GM06990 (cell line): ENCODE measurements at regions not wholly inside any gene's neighbourhood (a gene's known extent, or its start where the extent isn't known, plus 50 kb on each side); places are given as distances from the start of the nearest gene placed in this dataset.
A peak's percentile ranks its signal among the peaks of the same experiment; 100 is the strongest.

Experiments
- DNase-seq: peaks from one replicate; pipeline ENCODE4 v3.0.0-alpha.2; 2011; ENCODE audit not compliant: insufficient read length; ENCODE audit errors: extremely low read depth
- H3K27me3 ChIP-seq: replicated peaks from 2 replicates; pipeline ENCODE4 v1.6.0; 2011; ENCODE audit warnings: low read length; ENCODE audit not compliant: control insufficient read depth, insufficient read depth
- H3K36me3 ChIP-seq: 2 replicates; pipeline ENCODE4 v1.5.1; 2011; ENCODE audit warnings: low read length; ENCODE audit not compliant: control insufficient read depth, insufficient read depth
- H3K4me3 ChIP-seq: replicated peaks from 2 replicates; pipeline ENCODE4 v1.5.1; 2011; ENCODE audit warnings: low read depth, mild to moderate bottlenecking, control low read depth, low read length
- TF ChIP-seq, protein P1 (sequence below): IDR thresholded peaks from 2 replicates; pipeline ENCODE4 v1.5.1; 2011; ENCODE audit warnings: low read length, control low read depth, mild to moderate bottlenecking, inconsistent platforms; ENCODE audit not compliant: insufficient read depth, poor library complexity, severe bottlenecking

DNA sequence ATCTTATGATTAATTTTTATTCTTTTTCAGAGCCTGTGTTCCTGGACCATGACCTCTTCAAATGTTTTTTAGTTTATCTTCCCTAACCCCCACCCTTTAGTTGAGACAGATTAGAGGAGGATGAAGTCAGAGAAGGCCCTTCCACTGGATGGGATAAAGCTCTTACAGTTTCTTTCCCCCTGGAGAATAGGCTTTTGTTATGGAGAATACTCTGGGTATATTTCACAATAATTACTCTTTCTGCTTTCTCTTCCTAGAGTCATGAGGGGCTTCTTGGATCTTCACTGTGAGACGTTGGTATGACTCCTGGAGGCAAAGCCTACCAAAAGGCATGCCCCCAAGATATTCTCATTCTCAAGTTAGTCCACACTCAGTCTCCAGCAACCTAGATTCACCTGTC lies 144.4 kb upstream of the THRB start:
- Histone ChIP-seq H3K4me3 (no peak overlapping the region), H3K36me3 (no peaks in the 10 kb centered on the region), H3K27me3 (no peaks in the 10 kb centered on the region)
- no peak for DNase-seq
- TF ChIP-seq, protein P1, sequence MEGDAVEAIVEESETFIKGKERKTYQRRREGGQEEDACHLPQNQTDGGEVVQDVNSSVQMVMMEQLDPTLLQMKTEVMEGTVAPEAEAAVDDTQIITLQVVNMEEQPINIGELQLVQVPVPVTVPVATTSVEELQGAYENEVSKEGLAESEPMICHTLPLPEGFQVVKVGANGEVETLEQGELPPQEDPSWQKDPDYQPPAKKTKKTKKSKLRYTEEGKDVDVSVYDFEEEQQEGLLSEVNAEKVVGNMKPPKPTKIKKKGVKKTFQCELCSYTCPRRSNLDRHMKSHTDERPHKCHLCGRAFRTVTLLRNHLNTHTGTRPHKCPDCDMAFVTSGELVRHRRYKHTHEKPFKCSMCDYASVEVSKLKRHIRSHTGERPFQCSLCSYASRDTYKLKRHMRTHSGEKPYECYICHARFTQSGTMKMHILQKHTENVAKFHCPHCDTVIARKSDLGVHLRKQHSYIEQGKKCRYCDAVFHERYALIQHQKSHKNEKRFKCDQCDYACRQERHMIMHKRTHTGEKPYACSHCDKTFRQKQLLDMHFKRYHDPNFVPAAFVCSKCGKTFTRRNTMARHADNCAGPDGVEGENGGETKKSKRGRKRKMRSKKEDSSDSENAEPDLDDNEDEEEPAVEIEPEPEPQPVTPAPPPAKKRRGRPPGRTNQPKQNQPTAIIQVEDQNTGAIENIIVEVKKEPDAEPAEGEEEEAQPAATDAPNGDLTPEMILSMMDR, result no peak

DNA sequence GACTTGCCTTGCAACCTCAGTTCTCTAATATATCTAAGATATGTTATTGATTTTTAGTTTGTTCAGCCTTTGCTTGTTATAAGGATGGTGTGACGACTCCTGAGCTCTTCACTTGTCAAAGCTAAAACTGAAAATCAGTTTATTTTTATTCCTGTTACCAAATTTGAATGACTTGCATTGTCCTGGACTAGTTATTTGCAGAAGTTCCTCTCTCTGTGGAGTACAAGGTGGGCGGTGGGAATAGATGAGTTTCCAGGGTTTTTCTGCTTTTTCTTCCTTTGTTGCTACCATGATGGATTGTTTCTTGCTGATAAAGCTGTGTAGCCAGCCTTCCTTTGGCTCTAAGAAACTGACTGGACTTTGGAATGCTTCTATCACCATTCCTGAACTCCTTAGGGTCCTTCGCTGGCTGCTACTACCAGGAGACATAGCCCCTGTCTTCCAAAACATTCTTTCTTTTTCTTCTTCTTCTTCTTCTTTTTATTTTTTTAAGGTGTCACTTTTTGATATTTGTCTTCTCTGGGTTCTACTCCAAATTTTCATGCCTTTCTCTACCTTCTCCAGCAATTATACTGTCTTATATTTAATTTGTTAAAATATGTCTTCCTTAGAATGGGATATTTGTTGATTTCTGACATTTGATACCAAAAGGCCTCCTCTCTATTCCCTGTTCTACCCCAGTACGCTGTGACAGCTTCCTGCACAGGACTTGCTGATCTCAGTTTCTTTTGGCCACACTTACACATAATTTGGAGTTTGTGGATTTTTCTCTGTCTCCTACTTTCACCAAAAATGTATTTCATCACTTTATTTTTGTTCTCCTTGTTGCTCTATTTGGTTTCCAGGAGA lies 145.1 kb upstream of the THRB start:
- Histone ChIP-seq H3K4me3 (no peak overlapping the region), H3K36me3 (no peaks in the 10 kb centered on the region), H3K27me3 (no peaks in the 10 kb centered on the region)
- no peak for DNase-seq
- TF ChIP-seq, protein P1, result no peak

DNA sequence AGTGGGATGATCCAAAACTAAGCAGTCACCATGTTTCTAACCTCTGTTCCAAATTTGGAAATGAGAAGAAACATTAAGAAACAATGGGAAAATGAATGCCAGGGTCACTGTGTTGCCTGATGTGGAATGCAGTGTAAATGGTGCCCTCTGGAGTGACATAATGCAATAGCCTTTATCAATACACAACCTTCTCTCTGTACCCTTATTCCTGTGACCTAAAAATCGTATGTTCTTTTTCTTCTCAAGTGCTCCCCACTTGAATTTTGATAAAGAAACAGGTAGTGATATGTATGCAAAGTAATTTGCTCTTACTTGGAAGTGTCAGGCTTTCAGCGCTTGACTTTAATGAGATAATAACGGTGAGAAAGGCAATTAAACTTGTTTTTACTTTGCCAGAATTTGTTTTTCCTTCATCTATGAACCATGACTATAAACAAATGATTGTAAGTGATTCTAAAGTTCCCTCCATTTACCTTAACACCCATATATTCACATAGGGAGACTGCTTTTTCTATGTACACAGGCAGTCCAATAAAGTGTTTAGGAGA lies 145.8 kb upstream of the THRB start:
- no peaks in the 10 kb centered on the region for H3K27me3 ChIP-seq
- TF ChIP-seq, protein P1, result peak; percentile 37
- no peak for DNase-seq
- no peak overlapping the region for H3K4me3 ChIP-seq
- H3K36me3 ChIP-seq, result no peaks in the 10 kb centered on the region

DNA sequence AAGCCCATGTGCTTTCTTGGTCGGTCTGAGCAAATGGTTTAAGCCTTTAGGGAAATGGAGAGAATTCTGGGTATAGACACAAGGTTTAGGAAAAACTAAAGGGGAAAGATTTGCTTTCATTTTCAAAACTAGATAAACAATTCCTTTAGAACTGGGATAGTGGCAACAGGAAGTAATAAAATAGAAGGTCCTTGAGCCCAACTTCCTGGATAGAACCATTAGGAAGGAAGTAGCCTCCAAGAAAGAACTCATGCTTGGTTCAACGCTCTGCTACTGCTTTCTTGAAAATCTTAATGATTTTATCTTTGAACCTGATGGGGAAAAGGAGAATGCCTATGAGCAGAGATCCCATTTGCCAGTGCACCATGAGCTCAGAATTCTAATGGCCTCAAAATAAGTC lies 147.0 kb upstream of the THRB start:
- DNase-seq, result no peak
- Histone ChIP-seq H3K4me3 (no peak overlapping the region), H3K27me3 (no peaks in the 10 kb centered on the region; the same call in 1 of the 2 replicates), H3K36me3 (no peaks in the 10 kb centered on the region)
- TF ChIP-seq, protein P1, result no peak

DNA sequence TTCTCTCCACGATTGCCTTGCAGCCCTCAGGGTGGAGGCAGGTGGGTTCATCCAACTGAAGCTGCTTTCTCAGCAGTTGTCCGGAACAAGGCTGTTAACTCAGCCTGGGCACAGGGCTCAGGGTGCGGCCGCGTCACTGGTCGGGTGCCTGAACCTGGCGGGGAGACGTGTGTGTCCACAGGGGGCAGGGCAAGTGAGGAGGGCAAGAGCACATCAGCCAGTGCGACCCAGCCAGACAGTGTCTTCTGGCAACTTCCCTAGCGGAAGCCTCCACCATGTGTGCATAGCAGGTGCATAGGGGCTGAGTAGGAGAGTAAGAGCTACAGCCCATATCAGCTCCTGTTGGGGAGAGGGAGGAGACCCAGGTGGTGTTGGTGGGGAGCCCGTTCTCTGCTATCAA lies 150.4 kb upstream of the THRB start:
- DNase-seq, result no peak
- no peaks in the 10 kb centered on the region for H3K36me3 ChIP-seq
- H3K27me3 ChIP-seq, result no peaks in the 10 kb centered on the region; the same call in 1 of the 2 replicates
- no peak overlapping the region for H3K4me3 ChIP-seq
- TF ChIP-seq, protein P1, result no peak
